RPMI7951 (cell line): ENCODE measurements at regions not wholly inside any gene's neighbourhood (a gene's known extent, or its start where the extent isn't known, plus 50 kb on each side); places are given as distances from the start of the nearest gene placed in this dataset.

Experiments
- DNase-seq: peaks from one replicate; pipeline ENCODE4 v3.0.0-alpha.2; 2012; ENCODE audit warnings: low read depth

- no peak for DNase-seq
Observed at GRCh38 chr1:87720561-87720960, 391.9 kb downstream of the LMO4 start.

GRCh38 chr1:87723193-87723592, 394.5 kb downstream of the LMO4 start:
- DNase-seq, result no peak

- no peak for DNase-seq
Observed at GRCh38 chr1:87728169-87728568, 399.5 kb downstream of the LMO4 start.

- no peak for DNase-seq
Observed at GRCh38 chr1:87730274-87731216, 401.9 kb downstream of the LMO4 start.

- no peak for DNase-seq
Observed at GRCh38 chr1:87733386-87733785, 404.7 kb downstream of the LMO4 start.

- no peak for DNase-seq
Observed at GRCh38 chr1:87735750-87736149, 407.1 kb downstream of the LMO4 start.

GRCh38 chr1:87739141-87739540, 410.5 kb downstream of the LMO4 start:
- no peak for DNase-seq

GRCh38 chr1:87739704-87740103, 411.0 kb downstream of the LMO4 start:
- DNase-seq, result no peak

GRCh38 chr1:87743256-87743655, 414.6 kb downstream of the LMO4 start:
- DNase-seq, result peak; percentile 5

- DNase-seq, result no peak
Observed at GRCh38 chr1:87744056-87744455, 415.4 kb downstream of the LMO4 start.

GRCh38 chr1:87744763-87745162, 416.1 kb downstream of the LMO4 start:
- no peak for DNase-seq

- no peak for DNase-seq
Observed at GRCh38 chr1:87753366-87753765, 424.7 kb downstream of the LMO4 start.

- no peak for DNase-seq
Observed at GRCh38 chr1:87754139-87754538, 425.5 kb downstream of the LMO4 start.

GRCh38 chr1:87757676-87758075, 429.0 kb downstream of the LMO4 start:
- DNase-seq, result no peak

GRCh38 chr1:87759421-87760087, 430.9 kb downstream of the LMO4 start:
- no peak for DNase-seq

- DNase-seq, result no peak
Observed at GRCh38 chr1:87760155-87760554, 431.5 kb downstream of the LMO4 start.

GRCh38 chr1:87760654-87761053, 432.0 kb downstream of the LMO4 start:
- no peak for DNase-seq

GRCh38 chr1:87763483-87763882, 434.8 kb downstream of the LMO4 start:
- DNase-seq, result no peak

GRCh38 chr1:87765057-87765680, 436.5 kb downstream of the LMO4 start:
- DNase-seq, result no peak

- no peak for DNase-seq
Observed at GRCh38 chr1:87765681-87766070, 437.0 kb downstream of the LMO4 start.

- DNase-seq, result no peak
Observed at GRCh38 chr1:87766737-87767136, 438.1 kb downstream of the LMO4 start.

- DNase-seq, result no peak
Observed at GRCh38 chr1:87778896-87779295, 450.2 kb downstream of the LMO4 start.

- no peak for DNase-seq
Observed at GRCh38 chr1:87781554-87781953, 452.9 kb downstream of the LMO4 start.
